C4-2B (cell line): ENCODE measurements at regions not wholly inside any gene's neighbourhood (a gene's known extent, or its start where the extent isn't known, plus 50 kb on each side); places are given as distances from the start of the nearest gene placed in this dataset.

Experiments
- CTCF ChIP-seq: fragments of 450-650 bp; conservative IDR thresholded peaks from 2 replicates; pipeline ENCODE4 v1.5.1; 2017; ENCODE audit warnings: mild to moderate bottlenecking
- ZFX ChIP-seq: fragments of 450-650 bp; IDR thresholded peaks from 2 replicates; pipeline ENCODE4 v1.6.1; 2017

DNA sequence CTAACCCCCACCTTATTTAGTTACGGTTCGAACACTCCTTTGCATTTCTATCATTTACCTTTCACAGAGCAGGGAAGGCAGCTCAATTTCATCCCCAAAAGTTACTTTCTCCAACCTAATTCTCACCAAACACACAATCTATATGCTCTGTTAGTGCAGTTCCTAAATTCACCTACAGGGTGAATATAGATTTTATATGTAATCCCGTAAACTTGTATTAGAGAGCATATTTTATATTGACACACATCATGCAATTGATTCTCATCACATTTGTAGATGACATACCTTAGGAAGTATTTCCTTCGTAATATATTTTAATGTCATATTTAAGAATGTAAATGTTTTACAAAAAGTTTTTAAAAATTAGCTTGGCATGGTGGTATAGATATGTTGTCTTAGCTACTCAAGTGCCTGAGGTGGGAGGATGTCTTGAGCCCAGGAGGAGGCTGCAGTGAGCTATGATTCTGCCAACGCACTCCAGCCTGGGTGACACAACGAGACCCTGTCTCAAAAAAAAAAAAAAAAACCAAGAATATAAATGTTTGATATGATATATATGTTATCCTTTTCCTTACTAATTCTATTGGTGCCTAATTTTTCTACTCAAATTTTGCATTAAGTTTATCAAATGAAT is 57.3 kb upstream of the TNFRSF19 start:
- TF ChIP-seq CTCF (peak; percentile 45), ZFX (no peak)
